SW480 (cell line): ENCODE measurements at regions not wholly inside any gene's neighbourhood (a gene's known extent, or its start where the extent isn't known, plus 50 kb on each side); places are given as distances from the start of the nearest gene placed in this dataset.

Experiments used
- DNase-seq: peaks from one replicate; pipeline ENCODE4 v3.0.0-alpha.2; 2016; ENCODE audit warnings: low spot score

DNA sequence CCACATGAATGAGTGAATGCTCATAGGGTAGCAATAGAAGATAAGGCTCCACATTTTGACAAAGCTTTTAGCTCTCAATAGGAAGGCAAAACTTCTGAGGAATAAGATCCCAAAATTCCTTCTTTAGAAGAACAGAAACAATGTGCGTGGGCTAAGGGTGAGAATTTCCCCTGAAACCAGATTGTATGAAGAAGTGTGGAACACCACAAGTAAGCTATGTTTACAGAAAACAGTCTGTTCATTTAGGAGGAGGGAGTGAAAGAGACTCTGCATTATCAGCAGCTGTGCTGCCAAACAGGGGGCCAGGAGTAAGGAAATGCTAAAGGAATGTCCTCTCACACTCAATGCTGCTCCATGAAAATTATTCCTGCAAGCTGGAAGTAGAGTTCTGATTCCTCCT lies 851.6 kb downstream of the CENPC start:
- DNase-seq, result no peak

DNA sequence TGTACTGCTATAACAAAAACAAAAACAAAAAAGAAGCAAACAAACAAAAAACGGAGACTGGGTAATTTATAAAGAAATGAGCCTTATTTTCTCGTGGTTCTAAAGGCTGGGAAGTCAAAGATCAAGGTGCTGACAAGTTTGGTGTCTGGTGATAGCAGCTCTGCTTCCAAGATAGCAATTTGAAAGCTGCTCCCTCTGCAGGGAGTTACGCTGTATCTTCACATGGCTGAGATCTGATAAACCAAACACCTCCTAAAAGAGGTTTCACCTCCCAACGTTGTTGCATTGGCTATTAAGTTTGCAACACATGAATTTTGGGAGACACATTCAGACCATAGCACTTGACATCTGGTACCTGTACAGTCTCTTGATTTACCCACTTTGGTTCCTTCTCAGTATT lies 854.2 kb downstream of the CENPC start:
- DNase-seq, result no peak

DNA sequence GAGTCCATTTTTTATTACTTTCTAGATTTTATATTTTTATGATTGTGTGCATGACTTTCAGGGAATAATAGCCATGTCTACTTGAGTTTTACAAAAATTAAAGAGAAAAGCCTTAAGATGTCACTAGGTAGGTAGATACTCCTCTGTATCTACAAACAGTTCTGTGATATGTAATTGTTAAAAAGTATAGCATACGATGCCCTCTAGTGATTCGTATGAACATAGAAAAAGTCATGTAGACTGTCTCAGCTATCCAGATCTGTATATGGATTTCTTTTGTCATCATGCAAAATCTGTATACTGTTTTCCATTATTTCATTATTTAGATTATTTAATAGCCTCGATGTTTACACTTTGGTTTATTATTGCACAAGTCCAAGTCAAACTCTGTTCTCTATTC lies 856.6 kb downstream of the CENPC start:
- peak; percentile 44 for DNase-seq

DNA sequence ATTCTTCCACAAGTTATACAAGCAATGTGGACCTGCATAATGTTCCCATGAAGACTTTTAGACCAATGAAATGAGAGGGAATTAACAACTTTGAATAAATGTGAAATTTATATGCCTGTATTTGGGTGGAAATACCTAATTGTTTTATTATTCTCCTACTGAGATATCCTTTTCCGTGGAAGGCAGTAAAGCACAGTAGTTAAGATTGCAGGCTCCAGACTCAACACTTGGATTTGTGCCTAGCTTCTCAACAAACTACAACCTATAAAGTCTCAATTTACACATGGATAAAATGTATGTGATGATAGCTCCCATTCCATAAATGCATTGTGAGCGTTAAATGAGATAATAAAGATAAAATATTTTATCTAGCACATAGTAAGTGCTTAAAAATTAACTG lies 857.8 kb downstream of the CENPC start:
- no peak for DNase-seq

DNA sequence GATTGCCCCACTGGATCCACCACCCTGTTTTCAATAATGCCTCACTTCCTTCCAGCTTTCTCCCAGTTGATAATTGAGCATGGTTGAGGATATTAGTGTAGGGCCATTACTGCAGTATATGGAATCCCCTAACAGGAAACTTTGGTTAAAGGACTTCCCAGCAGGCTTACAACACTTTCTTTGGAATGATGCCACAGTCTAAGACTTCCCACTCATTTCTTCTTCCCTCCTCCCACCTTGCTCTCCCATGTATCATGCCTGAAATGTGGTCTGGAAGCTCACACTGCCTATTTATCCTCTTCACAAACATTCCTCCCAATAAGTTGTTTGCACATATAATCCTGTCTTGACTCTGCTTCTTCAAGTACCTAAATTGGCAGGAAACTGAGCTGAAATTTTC lies 863.3 kb downstream of the CENPC start:
- no peak for DNase-seq

DNA sequence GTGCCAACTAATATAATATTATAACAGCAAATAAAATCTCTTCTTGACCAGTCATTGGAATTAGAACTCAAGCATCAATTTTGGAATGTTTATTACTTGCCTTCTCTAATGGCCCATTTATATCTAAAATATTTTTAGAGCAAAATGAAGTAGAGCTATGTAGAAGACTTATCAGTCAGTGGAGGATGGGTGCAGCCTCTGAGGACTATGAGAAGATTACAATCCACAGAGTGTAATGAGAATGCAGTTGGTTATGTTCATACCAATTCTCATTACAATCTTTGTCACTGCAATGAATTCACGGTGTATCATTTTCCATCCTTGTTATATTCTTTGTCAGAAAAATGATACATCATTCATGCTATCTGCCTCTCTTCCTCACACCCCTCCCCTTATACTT lies 878.1 kb downstream of the CENPC start:
- DNase-seq, result no peak

DNA sequence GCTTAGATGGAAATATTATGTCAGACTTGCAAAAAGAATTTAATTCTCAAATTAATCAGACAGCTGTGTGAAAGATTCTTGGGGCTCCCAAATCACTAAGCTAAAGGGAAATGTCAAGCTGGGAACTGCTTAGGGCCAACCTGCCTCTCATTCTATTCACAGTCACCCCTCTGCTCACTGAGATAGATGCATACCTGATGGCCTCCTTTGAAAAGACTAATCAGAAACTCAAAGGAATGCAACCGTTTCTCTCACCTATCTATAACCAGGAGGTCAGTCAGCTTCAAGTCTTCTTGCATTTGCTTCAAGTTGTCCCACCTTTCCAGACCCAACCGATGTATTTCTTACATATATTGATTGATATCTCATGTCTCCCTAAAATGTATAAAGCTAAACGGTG lies 882.7 kb downstream of the CENPC start:
- no peak for DNase-seq

DNA sequence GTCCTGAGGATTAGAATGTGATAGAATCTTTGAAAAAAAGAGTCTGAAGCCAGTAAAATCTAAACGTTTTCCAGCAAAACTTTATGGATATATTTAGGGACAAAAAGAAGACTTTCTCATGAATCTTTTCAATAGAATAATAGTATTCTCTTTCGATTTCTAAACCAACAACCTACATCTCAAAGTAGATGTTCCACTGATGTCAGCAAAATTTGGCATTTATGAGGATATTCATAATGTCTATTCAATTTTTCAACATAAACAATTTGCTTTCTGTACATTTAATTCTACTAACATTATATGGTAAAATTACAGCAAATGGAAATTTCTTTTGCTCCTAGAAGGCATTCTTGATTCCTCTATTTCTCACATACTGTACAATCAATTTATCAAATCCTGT lies 886.5 kb downstream of the CENPC start:
- no peak for DNase-seq

DNA sequence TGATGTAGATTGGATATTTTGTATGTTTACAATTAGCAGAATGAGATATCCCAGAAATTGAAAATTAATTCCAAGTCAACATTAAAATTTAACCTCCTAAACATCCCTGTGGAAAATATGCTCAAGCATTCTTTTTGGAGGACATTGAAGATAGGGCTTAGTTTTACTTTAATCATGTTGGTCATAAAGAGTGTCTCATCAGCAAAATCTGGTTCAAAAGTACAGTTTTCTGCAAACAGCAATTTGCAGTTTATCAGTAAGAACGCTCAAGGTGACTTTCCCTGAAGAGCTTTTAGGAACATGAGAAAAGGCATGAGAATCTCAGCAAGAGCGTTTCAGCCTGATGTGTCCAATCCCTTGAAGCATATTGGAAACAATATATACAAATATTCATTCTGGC lies 889.8 kb downstream of the CENPC start:
- DNase-seq, result no peak

DNA sequence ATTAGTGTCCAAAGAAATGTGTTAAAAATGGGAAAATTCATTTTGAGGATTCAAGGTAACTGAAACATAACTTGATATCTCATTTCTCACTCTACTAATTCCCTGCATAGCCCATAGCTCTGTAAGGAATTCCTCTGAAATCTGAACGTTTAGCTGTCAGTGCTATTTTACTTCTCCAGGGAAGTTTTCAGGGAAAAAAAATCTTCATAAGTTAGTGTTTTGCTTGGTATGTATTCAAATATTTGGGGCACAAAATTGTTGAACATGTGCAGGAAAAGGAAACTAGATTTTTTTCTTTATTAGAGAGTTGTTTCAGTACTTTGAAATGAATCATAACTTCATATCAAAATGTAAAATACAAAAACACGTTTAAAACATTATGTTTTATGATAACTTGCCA lies 891.4 kb downstream of the CENPC start:
- DNase-seq, result no peak

DNA sequence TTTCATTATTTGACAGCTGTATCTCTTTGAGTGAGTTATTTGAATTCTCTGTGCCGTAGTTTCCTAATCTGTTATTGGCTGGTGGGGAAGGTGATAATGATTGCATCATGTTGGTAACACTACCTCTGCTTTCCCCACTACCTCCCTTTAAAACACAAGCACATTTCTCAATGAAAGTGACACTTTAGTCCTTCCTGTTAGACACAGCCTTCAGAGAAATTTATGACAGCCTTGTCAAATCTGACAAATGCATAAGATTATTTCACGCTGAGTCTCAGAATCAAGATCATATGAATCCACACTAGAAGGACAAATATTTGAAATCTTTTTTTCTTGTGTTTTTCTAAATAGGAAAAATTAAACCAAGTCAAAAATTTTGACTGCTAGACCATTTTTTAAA lies 896.1 kb downstream of the CENPC start:
- no peak for DNase-seq

DNA sequence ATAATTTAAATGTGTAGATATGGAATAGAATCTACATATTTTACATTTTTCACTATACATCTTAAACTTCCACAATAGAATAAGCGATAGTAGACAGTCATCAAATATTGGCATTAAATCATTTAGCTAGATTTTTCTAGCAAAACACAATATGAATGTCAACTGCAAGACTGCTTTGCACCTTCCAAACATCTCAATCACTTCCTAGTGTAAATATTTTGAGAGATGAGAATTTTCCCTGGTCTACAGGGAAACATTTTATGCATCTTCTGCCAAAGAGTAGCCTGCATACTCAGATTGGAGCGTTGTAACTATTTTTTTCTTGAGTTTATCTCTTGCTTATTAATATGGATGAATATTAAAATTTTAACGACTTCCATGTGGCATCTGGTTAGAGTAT lies 897.4 kb downstream of the CENPC start:
- no peak for DNase-seq

DNA sequence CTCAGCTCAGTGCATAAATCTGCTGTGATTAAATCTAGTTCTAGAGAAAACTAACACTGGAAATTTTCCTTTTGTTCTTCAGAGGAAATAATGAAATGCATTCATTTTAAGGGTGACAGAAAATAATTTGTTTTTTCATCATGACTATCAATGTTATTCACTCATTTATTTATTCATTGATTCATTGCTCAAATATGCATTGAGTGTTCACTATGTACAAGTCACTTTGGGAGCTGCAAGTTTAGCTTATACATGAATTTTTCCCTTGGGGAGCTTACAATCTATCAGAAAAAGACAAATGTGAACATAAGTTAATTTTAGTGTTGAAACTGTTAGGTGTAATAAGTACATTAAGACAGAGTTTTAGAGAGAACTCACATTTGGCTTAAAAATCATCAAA lies 897.8 kb downstream of the CENPC start:
- no peak for DNase-seq

DNA sequence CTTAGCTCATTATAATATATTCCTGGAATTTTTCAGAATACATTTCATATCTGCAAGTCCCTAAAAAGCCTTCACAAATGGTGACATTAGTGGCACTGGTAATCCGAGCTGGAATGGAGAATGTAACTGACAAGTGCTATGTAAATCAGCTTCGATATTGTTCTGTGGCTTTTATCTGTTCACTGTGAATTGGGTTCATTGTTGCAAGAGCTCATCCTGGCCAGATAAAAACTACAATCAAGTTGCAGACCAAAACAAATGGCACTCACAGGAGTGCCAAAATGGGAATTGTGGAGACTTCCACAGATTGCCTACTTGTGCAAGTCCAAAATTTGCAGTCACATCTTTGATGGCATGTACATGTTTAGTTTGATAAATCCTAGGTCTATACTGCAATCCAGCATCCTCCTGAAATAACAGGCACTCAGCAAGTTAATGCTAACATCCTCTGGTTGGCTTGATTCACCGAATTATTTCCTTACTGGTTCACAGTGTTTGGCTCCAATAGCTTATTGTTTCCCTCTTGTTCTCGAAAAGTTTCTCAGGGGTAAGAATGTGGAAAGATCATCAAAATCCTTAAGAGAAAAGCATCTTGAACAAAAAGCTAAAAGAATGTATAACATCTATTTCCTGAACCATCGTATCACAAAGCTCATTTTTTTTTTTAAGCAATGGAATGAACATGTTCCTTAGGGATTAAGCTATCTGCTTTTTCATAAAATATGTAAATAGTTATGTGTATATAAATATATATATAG lies 904.9 kb downstream of the CENPC start:
- DNase-seq, result no peak

DNA sequence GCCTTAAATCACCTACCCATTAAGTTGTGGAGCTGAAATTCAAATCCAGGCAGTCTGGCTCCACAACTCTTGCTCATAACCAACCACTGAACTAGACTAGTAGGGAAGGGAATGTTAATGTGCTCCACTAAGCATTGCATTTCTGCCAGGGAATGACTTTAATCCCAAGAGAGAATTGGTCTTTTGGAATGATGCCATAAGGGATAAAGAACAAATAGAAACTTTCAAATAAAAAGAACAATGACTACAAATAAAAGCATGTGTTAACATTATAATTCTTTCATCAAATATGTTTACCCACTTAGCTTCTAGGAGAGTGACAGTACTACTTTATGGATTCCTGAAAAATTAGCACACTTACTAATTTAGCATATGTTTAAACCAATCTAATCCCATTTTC lies 905.9 kb downstream of the CENPC start:
- no peak for DNase-seq

DNA sequence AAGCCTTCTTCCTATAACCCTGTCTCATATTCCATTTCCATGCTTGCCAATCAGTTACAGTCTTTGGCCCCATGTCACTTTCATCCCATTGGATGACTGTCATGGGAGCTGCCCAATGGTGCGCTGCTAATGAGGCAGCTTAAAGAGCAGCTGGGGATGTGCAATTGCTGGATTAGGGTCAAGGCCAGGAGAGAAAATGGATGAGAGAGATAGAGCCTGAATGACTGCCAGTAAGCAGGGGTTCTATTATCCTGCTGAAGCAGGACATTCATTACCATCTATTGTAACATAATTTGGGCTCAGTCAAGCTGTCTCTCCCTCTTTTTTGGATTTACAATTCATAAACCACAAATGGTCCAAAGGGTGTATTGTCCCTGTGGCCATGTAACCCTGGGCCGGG lies 909.0 kb downstream of the CENPC start:
- no peak for DNase-seq

DNA sequence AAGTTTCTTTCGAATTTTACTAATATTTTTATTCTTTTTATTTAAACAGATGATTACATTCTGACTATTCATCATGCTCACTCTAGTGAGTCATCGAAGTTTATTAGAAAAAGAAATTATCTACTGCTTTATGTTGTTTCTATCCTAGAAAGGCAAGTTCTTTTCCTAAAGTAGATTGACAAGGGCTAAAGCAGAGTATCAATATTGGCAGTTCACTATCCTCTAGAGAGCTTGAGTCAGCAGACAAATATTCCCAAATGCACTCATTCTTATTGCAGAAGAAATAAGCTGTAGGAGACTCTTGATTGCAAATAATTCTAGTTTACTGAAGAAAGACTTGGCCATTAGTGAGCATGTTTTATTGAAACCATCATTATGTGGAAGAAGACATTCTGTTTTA lies 911.8 kb downstream of the CENPC start:
- DNase-seq, result no peak

DNA sequence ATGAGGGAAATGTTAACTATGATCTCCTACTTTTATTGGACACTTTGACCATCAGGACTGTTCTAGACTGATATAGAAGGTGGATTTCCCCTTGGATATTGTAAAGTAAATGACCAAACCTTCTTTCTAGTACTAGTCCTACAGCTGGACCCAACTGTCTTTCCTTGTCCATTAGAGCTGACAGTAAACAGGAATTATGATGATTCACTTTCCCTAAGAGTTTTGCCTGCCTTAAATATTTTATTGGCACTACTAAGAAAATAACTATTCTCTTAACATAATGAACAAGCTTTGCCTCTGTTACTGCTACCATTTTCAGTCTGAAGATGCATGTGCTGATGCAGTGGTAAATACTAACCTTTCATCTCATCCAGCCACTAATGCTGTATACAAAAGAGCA lies 915.4 kb downstream of the CENPC start:
- DNase-seq, result no peak

DNA sequence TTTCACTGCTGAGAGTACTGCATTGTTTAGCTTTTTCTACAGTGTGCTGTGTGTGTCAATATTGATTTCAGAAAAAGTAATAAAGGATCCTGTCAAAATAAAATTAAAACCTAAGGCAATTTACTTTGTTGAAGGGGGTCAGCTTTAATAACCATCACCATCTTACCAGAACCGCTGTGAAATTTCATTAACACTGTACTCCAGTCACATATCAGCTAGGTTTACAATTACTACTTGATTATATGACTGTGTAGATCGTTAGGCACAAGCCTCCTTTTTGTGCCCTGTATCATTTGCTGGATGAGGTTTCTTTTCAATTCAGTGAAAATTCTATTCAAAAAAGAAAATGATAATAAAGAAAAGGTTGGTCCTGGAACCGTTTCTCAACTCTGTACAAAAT lies 917.2 kb downstream of the CENPC start:
- DNase-seq, result no peak

DNA sequence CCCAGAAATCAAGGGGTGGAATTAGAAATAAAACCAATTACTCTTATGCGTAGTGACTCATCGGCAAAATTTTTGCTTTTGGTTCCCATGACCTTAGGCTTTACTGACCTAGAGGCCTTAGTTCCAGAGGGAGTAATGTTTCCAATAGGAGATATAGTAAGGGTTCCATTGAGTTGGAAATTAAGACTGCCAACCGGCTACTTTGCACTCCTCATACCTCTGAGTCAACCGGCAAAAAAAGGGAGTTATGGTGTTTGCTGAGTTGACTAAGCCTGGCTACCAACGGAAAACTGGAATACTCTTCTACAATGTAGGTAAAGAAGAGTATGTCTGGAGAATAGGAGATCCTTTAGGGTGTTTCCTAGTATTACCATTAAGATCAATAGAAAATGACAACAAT lies 919.8 kb downstream of the CENPC start:
- DNase-seq, result no peak

DNA sequence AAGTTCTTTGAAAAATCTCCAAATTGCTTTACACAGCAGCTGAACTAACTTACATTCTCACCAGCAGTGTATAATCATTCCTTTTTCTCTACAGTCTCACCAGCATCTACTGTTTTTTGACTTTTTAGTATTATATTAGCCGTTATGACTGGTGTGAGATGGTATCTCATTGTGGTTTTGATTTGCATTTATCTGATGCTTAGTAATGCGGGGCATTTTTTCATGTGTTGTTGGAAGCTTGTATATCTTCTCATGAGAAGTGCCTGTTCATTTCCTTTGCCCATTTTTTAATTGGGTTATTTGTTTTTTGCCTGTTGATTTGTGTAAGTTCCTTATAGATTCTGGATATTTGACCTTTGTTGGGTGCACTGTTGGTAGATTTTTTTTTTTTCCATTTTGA lies 931.7 kb downstream of the CENPC start:
- no peak for DNase-seq

DNA sequence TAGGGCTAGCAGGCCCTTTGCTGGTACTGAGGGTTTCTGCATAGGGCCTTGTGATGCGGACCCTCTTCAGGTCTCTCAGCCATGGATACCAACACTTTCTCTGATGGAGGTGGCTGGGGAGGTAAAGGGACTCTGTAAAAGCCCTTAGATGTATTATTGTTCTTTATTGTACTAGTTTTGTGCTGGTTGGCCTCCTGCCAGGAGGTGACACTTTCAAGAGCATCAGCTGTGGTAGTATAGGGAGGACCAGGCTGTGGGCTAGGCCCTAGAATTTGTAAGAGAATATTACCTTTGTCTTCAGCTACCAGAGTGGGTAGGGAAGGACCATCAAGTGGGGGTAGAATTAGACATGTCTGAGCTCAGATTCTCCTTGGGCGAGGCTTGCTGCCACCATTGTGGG lies 936.3 kb downstream of the CENPC start:
- no peak for DNase-seq

DNA sequence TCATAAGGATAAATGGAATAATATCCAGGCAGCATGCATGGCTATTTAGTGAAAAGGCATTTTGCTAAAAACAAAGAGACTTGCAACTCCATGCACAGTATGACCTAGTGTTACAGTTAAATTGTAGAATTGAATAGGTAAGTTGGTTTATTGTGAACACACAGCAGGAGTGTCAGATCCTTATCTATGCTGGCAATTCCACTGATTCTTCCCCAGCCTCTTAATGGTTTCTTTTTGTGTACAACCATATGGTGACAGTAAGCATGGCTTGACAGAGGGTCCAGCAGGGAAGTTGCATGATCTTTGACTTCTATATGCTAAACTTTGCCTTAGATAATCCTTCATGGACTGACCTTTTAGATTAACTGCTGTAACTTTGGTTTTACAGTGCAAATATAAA lies 936.6 kb upstream of the EPHA5 start:
- no peak for DNase-seq

DNA sequence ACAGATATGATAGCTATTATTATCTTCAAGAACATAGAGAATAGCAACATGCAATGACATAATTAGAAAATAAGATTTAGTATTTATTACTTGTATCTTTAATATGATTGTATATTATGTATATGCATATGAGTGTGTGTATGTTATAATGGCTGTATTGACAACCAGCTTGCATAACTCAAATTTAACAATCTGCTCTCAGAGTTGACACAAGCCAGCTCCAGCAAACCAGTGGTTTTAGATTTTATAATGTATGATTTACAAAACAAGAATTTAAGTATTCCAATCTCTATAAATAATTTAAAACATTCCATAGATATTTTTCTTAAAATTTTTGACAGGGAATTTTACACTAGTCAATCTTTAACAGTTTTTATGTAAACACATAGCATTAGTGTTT lies 935.9 kb upstream of the EPHA5 start:
- no peak for DNase-seq

DNA sequence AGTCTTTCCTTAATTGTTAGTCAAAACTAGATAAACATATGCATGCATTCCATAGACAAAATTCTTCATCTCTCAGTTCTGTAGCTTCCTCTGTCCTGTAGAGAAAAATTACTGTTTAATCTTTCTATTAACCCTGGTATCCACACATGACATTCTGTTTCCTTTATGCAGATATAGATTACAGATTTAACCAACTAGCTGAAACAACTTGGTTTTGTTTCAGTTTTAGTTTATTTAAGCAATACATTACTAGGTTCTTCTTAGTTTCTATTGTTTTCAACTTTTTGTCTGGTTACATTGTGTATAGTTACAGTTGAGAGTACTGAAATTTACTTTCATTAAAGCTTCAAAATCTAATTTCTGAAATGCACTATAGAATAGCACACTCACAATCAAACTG lies 933.9 kb upstream of the EPHA5 start:
- no peak for DNase-seq
